Cardiac septum (tissue), 1 donor: ENCODE measurements at regions not wholly inside any gene's neighbourhood (a gene's known extent, or its start where the extent isn't known, plus 50 kb on each side); places are given as distances from the start of the nearest gene placed in this dataset.

ENCODE experiments used
- DNase-seq: peaks from one replicate; pipeline ENCODE4 v3.0.0-alpha.2; 2020; ENCODE audit warnings: low spot score
- intact Hi-C: fragments of 100-400 bp; cut with DNase I; formaldehyde crosslinking; loops from one replicate; pipeline ENCODE4 v1.14.0; 2022
- donor health status: DM: no; HTN: no; CAD: no.

DNA sequence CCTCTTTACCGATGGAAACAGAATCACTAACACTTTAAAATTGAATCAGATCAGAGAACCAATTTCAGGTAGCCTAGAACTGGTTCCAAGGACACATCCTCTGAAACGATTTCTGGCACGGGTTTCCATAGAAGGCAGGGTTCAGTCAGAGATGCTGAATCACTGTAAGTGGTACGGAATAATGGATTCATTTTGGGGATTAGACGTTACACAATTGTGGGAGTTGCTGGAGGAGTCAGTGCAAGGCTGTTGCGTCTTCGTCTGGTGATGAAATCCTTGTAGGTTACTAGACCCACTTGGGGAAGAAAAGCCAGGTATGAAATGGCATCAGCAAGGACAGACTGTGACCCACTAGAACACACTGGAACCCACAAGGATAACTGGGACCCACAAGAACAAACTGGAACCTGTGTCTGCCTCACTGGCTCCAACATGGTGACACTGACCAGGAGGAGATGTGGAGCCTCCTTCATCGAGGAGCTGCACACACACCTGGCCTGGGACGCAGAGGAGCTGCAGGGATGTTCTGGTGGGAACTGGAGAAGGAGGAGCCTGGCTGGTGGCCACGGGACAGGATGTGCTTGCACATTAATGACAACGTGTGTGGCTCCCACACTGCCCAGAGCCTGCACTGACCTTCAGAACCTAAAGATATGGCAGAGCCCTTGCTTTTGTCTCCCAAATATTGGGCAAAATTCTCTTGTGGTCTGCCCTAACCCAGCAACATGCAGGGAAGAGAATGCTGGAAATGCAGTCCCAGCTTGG, 105.1 kb downstream of the TRAPPC11 start:
- DNase-seq: no peak
- intact Hi-C loops: no loop called here

DNA sequence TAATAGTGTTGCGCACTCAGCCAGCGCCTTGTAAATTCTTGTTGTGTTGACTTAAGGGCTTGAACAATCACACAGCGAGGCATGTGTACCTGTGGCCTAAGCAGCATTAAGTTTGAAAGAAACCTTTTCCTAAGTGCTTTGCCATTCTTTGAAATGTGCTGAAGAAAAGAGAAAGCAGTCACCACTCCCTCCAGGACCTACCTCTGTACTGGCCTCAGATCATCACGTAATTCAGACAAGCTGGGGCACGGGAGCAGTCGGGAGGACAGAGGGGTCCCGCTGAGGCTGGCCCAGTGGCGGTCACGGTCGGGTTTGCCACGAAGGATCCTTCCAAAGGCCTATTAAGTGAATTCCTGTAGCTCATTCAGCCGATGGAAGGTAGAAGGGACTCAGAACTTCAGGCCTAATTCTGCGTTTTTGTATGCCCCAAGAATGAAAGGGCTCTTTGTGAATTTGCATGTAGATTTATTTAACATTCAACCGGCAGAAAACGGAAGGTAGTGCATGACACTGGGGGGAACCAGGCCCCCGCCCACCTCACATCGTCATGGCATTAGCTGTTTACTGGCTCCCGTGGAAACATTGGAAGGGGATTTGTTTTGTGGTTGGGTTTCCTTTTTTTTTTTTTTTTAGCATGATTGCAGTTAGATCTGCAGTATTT, 106.3 kb downstream of the TRAPPC11 start:
- DNase-seq: no peak
- intact Hi-C loops: no loop called here

DNA sequence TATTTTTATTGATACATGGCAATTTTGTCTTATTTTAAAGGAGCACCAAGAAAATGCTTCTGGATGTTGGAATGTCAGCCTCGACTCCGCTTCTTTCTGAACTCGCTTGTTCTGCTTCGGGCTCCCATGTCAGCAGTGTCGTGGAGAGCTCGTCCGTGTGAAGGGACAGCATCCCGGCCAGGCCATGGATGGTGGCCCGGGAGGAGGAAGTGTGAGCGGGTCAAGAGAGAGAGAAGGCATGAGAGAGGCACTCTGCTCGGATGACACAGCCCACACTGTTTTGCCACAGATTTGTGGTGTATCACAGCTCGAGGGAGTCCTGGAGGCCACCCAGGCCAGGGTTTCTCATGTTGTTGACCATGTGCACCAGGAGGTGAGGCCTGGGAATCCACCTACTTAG, 107.0 kb downstream of the TRAPPC11 start:
- intact Hi-C loops: no loop called here

DNA sequence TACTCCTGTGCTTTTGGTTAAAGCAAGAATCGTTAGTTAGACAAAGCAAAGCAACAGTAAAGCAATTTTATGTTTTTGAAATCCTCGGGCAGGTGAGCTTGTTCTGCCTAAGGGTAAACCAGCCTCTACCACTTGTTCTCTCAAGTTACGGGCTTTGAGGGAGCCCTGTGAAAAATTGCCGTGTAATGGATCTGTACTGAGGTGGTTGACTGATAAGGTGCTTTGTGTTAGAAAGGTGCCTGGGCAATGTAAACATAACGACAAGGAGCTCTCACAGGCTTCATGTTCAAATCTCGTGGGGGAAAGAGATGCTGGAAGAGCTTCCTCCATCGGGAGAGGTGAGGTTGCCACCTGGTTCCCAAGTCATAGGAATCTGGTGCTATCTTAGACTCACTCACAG, 111.8 kb downstream of the TRAPPC11 start:
- intact Hi-C loops: no loop called here
- no peak for DNase-seq

More for the DNA sequence above, 107.0 kb downstream of the TRAPPC11 start:
- DNase-seq: no peak

DNA sequence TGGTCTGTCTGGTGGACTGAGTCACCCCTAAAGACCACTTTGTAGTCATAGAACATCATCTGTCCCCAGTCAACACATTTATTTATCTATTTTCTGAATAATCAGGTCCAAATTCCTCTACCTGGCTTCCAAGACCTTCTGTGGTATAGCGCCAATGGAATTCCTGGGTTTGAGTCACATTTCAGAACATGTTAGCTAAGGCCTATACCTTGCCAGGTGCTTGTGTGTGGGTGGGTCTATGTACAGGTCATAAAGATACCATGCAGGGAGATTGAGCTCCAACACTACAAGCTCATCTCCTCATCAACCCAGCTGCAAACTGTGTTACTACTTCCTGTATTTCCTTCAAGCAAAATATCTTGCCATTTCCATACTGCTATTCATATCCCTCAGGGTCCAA, 113.3 kb downstream of the TRAPPC11 start:
- no peak for DNase-seq
- intact Hi-C loops: no loop called here

DNA sequence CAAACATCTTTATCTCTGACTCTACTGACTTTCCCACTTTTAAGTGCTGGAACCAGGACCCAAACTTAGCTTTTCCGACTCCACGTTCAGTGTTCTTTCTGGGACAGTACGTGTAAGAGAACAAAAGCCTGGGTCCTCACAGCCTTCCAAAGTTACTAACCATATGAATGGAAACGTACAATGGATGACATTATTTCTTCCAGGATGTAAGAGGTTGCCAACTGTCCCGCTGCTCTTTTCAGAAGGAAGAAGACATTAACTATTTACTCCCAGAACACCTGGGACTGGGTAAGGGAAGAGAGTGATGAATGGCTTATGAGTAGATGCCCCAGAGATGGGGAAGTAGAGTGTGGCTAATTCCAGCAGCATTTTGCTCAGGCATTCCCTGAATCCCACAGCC, 114.7 kb downstream of the TRAPPC11 start:
- intact Hi-C loops: no loop called here
- DNase-seq: no peak

DNA sequence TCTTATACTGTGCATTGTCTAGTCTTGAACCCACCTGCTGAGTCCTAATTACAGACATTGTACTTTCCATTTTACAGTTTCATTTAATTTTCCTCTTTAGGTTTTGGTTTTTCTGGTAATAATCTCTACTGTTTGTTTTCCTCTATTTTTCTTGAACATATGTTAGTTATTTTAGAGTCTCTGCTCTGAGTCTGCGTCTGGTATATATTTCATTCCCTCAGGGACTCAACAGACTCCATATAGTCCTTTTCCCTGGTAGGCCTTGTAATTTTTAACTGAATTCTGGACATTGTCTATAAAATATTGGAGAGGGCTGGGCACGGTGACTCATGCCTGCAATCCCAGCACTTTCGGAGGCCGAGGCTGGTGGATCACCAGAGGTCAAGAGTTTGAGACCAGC, 121.8 kb upstream of the STOX2 start:
- intact Hi-C loops: no loop called here
- no peak for DNase-seq

DNA sequence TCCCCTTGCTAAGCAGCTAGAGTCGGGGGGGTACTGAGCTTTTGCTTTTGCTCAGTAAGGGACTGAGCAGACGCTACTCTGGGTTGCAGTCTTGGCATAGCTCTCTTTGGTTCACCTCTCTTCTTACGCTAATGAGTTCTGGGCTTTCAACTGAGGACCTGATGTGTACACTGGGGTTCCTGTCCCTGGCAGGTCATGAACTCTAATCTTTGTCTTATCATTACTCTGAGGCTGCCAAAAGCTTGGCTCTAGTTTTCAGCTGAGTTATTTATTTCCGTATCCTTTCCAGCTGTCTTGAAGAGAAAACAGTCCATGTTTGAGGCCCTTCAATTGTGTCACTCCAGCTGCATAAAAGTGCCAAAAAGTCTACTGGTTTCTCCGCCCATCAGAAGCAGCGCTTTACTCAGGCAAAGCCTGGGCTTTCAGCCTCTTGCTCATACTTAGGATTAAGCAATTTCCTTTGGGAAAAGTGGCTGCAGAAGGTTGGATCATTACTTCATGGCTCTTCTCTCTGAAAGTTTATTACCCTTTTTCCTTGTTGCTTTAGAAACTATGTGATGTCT, 121.0 kb upstream of the STOX2 start:
- DNase-seq: no peak
- intact Hi-C loops: no loop called here

DNA sequence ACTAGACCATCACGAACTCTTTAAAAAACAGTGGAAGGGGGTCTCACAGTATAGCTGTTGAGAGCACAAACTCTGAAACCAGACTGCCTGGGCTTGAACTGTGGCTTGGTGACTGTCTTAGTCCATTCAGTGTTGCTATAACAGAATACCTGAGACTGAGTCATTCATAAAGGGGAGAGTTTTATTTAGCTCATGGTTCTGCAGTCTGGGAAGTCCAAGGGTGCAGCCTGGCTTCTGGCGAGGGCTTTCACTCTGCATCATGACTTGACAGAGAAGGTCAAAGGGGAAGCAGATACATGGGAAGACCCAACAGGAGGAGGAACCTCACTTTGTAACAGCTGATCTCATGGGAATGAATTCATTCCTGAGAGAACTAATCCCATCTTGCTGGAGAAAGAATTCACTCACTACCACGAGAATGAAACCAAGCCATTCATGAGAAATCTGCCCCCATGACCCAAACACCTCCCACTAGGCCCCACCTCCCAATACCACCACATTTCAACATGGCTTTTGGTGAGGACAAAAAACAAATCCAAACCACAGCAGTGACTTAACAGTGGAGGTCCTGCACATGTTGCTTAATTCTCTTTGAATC, 116.7 kb upstream of the STOX2 start:
- no peak for DNase-seq
- intact Hi-C loops: no loop called here

DNA sequence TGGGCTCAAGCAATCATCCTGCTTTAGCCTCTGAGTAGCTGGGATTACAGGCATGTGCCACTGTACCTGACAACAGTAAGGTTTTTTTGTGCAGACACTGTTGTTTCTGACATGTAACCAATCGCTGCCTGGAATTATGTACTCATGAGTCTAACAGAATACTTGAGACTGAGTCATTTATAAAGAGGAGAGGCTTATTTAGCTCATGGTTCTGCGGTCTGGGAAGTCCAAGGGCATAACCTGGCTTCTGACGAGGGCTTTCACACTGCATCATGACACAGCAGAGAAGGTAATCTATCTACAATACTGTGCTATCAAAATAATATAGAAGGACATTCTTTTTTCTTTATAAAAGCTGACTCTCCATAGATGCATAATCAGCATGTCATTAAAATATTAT, 115.5 kb upstream of the STOX2 start:
- no peak for DNase-seq
- intact Hi-C loops: no loop called here

DNA sequence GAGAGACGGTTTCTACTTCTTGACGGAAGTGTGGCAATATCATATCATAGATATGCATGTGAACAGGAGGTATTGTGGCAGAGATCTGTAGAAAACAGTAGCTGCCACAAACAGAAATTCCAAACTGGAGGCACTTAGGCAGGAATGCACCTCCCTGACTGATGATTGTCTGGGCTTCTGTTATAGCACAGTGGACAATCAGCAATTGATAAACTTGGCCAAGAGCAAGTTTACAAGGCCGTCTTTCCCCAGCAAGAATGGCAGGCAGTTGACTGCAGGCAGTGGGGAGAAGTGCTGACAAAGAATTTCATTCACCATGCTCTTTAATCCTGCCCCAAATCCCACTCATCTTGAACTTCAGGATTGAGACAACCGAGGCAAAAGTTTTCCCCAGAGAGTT, 114.4 kb upstream of the STOX2 start:
- intact Hi-C loops: no loop called here
- DNase-seq: no peak

DNA sequence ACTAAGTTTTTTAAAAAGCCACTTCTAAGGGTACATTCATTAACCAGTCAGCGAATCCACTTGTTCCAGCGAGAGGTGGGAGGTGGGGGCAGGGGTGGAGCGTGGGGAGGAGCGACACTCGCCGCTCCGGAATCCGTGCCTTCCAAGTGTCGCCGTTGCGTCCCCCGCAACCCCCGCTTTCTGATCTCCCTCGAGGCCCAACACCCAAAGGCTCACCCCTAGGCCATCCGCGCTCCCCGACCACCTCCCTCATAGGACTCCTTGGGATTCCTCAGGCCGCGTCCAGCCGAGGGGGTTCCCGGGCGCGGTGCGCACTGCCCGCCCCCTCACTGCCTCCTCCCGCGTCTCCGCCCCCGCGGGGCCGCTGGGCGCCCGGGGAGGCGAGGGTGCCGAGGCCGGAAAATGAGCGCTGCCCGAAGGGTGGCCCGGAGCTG, 108.1 kb upstream of the STOX2 start:
- DNase-seq: peak; percentile 79
- intact Hi-C loops: loop anchor here (5.0 kb wide), 1 partner anchor 75 kb away; no protein-coding TSS in a partner anchor

DNA sequence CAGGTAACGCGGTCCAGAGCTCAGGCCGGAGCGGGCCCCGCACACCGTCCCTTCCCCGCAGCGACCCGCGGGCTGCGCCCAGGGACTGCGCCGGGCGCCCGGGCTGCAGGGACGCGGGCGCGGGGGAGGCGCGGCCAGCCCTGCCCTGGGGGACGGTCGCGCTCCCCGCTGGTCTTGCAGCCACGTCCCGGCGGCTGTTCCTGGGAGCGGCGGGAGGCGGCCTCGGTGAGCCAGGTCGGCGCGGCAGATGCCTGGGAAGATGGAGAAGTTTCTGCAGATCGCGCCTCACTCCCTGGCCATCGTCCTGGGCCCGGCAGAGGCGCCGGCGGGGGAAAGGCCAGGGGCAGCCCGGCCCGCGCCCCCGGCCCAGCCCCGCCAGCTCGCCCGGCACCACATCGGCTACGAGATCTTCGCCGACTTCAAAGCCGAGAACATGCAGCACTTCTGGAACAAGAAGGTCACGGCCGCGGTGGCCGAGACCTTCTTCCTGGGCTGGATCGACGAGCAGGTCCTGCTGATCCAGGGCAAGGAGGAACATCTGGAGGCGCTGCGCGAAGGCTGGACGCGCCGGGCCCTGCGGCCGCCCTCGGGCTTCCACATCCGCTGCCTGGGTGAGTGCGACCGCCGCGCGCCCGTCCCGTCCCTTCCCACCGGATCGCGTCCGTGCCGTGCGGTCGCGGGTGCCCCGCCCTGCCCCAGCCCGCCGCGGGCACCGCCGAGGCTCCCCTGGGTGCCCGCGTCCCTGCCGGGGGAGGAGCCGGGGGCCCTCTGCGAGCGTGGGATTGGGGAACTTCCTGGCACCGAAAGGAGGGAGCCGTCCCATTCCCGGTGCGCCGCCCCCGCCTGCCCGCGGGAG, 107.4 kb upstream of the STOX2 start:
- intact Hi-C loops: loop anchor here (5.0 kb wide), 1 partner anchor 75 kb away; no protein-coding TSS in a partner anchor
- peak; percentile 80 for DNase-seq

DNA sequence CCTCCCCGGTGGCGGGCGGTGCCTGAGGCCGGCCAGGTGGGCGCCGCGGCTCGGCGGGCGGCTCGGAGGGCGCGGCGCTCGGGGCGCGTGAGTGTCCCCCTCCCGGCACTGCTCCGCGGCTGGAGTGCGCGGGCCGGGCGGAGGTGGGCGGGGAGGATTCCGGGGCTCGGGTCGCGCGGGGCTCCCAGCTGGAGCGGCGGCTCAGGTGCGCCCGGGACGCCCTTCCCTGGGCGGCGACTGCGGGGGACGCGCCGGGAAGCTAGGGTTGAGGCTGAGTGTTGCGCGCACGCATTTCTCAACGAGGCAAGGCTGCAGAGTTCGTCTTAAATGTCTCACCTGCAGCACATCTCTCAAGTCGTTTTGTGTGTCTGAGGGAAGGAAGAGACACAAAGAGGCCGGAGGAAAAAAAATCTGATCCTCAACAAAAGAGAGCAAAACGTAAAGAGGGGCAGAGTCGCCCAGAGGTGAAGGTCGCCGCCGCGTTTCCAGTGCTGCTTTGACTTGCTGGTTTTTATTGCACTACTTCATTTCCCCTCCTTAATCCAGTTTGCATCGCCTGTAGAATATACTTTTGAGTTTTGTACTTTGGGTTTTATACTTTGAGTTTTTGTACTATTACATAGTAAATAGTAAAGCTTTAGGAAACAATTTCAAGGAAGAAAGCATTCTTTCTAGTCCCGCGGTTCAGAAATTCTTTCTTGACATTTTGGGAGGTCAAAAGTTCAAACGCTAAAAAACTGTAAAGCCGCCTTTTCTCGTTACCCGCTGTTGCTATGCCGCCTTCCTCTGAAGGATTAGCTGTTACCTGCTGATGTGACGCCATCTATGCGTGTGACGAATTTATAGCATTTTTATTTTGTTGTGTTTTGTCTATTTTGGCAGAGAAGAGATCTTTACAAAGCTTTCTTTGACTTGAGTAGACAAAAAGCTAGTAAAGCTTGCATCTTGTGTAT, 106.5 kb upstream of the STOX2 start:
- DNase-seq: no peak
- intact Hi-C loops: loop anchor here (5.0 kb wide), 1 partner anchor 76 kb away; no protein-coding TSS in a partner anchor

DNA sequence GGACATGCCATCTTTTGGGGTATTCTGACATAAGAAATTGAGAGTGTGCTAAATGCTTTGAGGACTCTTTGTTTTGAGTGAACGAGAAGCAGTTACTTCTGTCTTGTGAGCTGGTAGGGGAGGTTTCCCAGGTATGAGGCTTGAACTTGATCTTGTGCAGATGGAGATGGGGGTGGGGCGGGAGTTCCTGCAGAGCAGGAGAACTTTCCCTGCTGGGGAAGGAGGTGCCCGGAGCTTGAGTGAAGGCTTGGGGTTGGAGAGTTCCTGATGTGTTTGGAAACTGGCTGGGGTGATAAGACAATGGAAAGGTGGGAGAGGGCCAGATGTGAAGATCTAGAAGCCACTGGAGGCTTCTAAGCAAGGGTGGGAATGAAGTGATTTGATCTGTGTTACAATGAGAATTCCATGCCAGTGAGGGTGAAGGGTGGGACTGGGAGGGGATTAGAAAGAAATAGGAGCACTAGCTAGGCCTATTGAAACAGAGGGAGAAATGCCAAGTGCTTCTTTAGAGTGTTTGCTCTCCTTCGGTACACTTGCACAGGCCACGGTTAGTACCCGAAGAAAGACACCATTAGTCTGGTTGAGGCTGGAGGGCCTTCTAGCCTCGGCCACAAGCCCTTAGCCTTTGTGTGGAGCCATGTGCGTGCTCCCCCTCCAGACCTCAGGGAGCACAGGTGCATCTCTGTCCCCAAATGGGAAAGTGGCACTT, 103.5 kb upstream of the STOX2 start:
- intact Hi-C loops: no loop called here
- DNase-seq: no peak

DNA sequence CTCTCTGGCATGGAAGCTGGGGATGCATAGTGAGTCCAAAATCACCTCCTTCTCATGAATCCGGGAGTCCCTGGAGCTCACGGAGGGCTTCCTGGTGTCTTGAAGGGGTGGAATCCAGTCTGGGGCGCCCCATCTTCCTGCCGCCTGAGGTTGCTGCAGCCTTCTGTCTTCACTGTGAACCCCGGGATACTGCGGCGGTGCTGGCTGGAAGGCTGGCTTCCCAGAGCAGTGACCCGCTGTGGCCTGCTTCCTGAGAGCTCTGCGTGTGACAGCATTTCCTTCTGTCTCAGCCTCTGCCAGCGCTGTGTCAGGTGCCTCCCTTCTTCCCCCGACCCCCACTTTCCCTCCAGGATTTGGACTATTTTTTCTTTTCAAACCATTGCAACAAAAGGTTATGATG, 98.8 kb upstream of the STOX2 start:
- no peak for DNase-seq
- intact Hi-C loops: no loop called here

DNA sequence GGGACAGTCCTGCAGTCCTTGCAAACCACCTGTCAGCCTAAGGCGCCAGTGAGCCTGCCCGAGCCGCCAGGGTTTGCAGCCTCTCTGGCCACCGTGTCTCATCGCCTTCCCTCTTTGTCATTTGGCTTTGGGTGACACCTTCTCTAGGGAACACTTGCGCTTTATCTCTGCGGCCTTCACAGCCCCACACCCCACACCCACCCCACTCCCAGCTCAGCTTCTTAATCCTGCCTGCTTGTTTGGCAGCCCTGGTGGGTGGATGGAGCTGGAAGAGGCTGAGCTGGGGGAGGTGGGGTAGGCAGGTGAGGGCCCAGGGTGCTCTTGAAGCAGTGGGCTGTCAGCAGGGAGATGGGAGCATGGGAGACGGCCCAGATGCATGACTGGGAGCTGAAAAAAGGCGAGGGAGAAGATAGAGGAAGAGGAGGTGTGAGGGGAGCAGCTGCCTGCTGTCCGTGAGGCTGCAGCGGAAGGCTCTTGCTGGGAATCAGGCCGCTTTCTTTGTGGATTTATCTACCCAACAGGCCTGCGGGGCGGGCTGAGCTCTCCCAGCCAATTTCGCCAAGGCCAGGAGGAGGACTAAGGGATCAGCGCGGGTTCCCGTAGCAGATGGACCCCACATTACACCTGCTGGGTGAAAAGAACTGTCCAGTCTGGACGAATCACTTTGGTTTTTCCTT, 97.5 kb upstream of the STOX2 start:
- DNase-seq: no peak
- intact Hi-C loops: no loop called here
